ENCODE measurements at regions not wholly inside any gene's neighbourhood (a gene's known extent, or its start where the extent isn't known, plus 50 kb on each side); places are given as distances from the start of the nearest gene placed in this dataset.

DNA sequence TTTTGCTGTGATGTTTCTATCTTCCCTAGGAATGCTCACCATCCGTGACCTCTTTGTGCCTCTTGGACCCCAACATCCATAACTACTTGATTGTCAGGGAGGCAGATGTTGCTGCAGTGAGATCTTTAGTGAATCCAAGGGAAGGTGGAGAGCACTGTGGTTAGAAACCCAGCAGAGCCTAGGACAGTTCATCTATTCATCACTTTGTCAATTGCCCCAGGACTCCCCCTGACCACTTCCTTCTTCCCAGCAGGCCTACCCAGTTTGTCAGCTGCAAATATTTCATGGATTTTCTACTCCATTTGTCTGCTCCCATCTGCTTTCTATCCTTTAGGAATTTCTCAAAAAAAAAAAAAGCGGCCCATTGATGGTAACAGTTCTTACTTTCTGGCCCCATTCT is 942.8 kb downstream of the PCDH7 start:
- TF ChIP-seq, protein P1, sequence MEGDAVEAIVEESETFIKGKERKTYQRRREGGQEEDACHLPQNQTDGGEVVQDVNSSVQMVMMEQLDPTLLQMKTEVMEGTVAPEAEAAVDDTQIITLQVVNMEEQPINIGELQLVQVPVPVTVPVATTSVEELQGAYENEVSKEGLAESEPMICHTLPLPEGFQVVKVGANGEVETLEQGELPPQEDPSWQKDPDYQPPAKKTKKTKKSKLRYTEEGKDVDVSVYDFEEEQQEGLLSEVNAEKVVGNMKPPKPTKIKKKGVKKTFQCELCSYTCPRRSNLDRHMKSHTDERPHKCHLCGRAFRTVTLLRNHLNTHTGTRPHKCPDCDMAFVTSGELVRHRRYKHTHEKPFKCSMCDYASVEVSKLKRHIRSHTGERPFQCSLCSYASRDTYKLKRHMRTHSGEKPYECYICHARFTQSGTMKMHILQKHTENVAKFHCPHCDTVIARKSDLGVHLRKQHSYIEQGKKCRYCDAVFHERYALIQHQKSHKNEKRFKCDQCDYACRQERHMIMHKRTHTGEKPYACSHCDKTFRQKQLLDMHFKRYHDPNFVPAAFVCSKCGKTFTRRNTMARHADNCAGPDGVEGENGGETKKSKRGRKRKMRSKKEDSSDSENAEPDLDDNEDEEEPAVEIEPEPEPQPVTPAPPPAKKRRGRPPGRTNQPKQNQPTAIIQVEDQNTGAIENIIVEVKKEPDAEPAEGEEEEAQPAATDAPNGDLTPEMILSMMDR (IDR thresholded peaks at IDR 0.05) = no peak
- TF ChIP-seq POLR2AphosphoS5 (IDR thresholded peaks at IDR 0.05) (no peak), EP300 (IDR thresholded peaks at IDR 0.05) (no peak), POLR2A (IDR thresholded peaks at IDR 0.05) (no peak)

Data from stomach (tissue), 4 donors.